Tibial nerve (tissue), 4 donors: ENCODE measurements at regions not wholly inside any gene's neighbourhood (a gene's known extent, or its start where the extent isn't known, plus 50 kb on each side); places are given as distances from the start of the nearest gene placed in this dataset.

Experiments
- DNase-seq, 2 donors: peaks; one replicate each; pipeline ENCODE4 v3.0.0-alpha.2; 2019; ENCODE audit warnings: low spot score in 2 of 2
- H3K27ac ChIP-seq, 4 donors: fragments of 200-600 bp; sonication (generic) in 3 of 4; one replicate each; pipeline ENCODE4 v1.5.1; 2017 to 2019; ENCODE audit warnings: mild to moderate bottlenecking in 1 of 4
- H3K27me3 ChIP-seq, 2 donors: fragments of 200-600 bp; sonication (generic) in 1 of 2; one replicate each; pipeline versions ENCODE4 v1.5.1 to v1.6.0; 2017 to 2019
- H3K36me3 ChIP-seq, 3 donors: fragments of 200-600 bp; sonication (generic); one replicate each; pipeline ENCODE4 v1.5.1; 2018 to 2019
- H3K4me1 ChIP-seq, 4 donors: fragments of 200-600 bp; sonication (generic) in 3 of 4; one replicate each; pipeline ENCODE4 v1.5.1; 2017 to 2019
- H3K4me3 ChIP-seq, 4 donors: fragments of 200-600 bp; sonication (generic) in 3 of 4; one replicate each; pipeline ENCODE4 v1.5.1; 2017 to 2019; ENCODE audit warnings: mild to moderate bottlenecking in 1 of 4, moderate library complexity in 1 of 4
- H3K9me3 ChIP-seq, 4 donors: fragments of 200-600 bp; sonication (generic) in 3 of 4; one replicate each; pipeline ENCODE4 v1.5.1; 2017 to 2019
- CTCF ChIP-seq, 5 experiments: fragments of 200-600 bp in 3 of 5; fragments of 450-650 bp in 2 of 5; sonication (generic) in 3 of 5; IDR thresholded peaks; one replicate each; pipeline ENCODE4 v1.5.1; 2016 to 2019; ENCODE audit warnings: antibody characterized with exemption in 5 of 5, mild to moderate bottlenecking in 3 of 5, moderate library complexity in 2 of 5
- EP300 ChIP-seq, 2 donors: sonication (generic); formaldehyde crosslinking; IDR thresholded peaks; one replicate each; pipeline ENCODE4 v1.6.1; 2017; ENCODE audit warnings: antibody characterized with exemption in 2 of 2, mild to moderate bottlenecking in 1 of 2
- POLR2A ChIP-seq, 2 donors: fragments of 450-650 bp; IDR thresholded peaks; one replicate each; pipeline ENCODE4 v1.6.1; 2017; ENCODE audit warnings: antibody characterized with exemption in 2 of 2, mild to moderate bottlenecking in 2 of 2, moderate library complexity in 2 of 2
- WGBS, 2 donors: methylation state at CpG; one replicate each; pipeline ENCODE4 v1.1.5; 2018; 5-methylcytosine and 5-hydroxymethylcytosine counted together

GRCh38 chr9:29928072-29928471 is 2354.8 kb upstream of the C9orf72 start:
- no peaks in the 10 kb centered on the region for H3K9me3 ChIP-seq
- no peak overlapping the region for H3K4me3 ChIP-seq
- H3K36me3 ChIP-seq, result no peaks in the 10 kb centered on the region
- H3K4me1 ChIP-seq, result no peaks in the 10 kb centered on the region
- no peak for DNase-seq
- WGBS, 2 donors, result 87% methylated on average over 5 of the region's 5 CpGs
- no peak overlapping the region for H3K27ac ChIP-seq
- no peaks in the 10 kb centered on the region for H3K27me3 ChIP-seq
- TF ChIP-seq EP300 (IDR thresholded peaks at IDR 0.05) (no peak), POLR2A (IDR thresholded peaks at IDR 0.05) (no peak), CTCF (IDR thresholded peaks at IDR 0.05) (no peak)

GRCh38 chr9:29939559-29939958 is 2366.3 kb upstream of the C9orf72 start:
- no peak overlapping the region for H3K4me3 ChIP-seq
- no peaks in the 10 kb centered on the region for H3K27me3 ChIP-seq
- peaks cover 0 to 9% (median 0%) of the 10 kb centered on the region in 4 donors for H3K9me3 ChIP-seq
- 82% methylated on average over 3 of the region's 3 CpGs for WGBS, 2 donors
- no peaks in the 10 kb centered on the region for H3K4me1 ChIP-seq
- H3K27ac ChIP-seq, result no peak overlapping the region
- TF ChIP-seq CTCF (IDR thresholded peaks at IDR 0.05) (no peak), EP300 (IDR thresholded peaks at IDR 0.05) (no peak), POLR2A (IDR thresholded peaks at IDR 0.05) (no peak)
- no peaks in the 10 kb centered on the region for H3K36me3 ChIP-seq
- no peak for DNase-seq

- DNase-seq, result no peak
These were observed 2371.7 kb upstream of the C9orf72 start for GRCh38 chr9:29945012-29945411.

GRCh38 chr9:29958469-29958868 is 2385.2 kb upstream of the C9orf72 start:
- 39 to 58% methylated on average over 2 of the region's 2 CpGs for WGBS, 2 donors
- TF ChIP-seq CTCF (IDR thresholded peaks at IDR 0.05) (no peak), EP300 (IDR thresholded peaks at IDR 0.05) (no peak), POLR2A (IDR thresholded peaks at IDR 0.05) (no peak)
- no peak overlapping the region for H3K27ac ChIP-seq
- no peaks in the 10 kb centered on the region for H3K36me3 ChIP-seq
- H3K4me3 ChIP-seq, result no peak overlapping the region
- peaks cover 0 to 5% (median 0%) of the 10 kb centered on the region in 4 donors for H3K9me3 ChIP-seq
- H3K27me3 ChIP-seq, result no peaks in the 10 kb centered on the region
- DNase-seq, result no peak
- no peaks in the 10 kb centered on the region for H3K4me1 ChIP-seq

More at GRCh38 chr9:29945012-29945411, 2371.7 kb upstream of the C9orf72 start:
- Histone ChIP-seq H3K4me3 (no peak overlapping the region), H3K27me3 (no peaks in the 10 kb centered on the region), H3K27ac (no peak overlapping the region), H3K36me3 (no peaks in the 10 kb centered on the region), H3K4me1 (no peaks in the 10 kb centered on the region), H3K9me3 (no peaks in the 10 kb centered on the region)
- TF ChIP-seq EP300 (IDR thresholded peaks at IDR 0.05) (no peak), POLR2A (IDR thresholded peaks at IDR 0.05) (no peak), CTCF (IDR thresholded peaks at IDR 0.05) (no peak)
- 79 to 87% methylated on average over 1 of the region's 1 CpG for WGBS, 2 donors

- Histone ChIP-seq H3K36me3 (no peaks in the 10 kb centered on the region), H3K4me1 (no peaks in the 10 kb centered on the region), H3K4me3 (no peak overlapping the region), H3K9me3 (no peaks in the 10 kb centered on the region), H3K27me3 (no peaks in the 10 kb centered on the region), H3K27ac (no peak overlapping the region)
- no peak for TF ChIP-seq EP300 (IDR thresholded peaks at IDR 0.05)
- TF ChIP-seq POLR2A (IDR thresholded peaks at IDR 0.05), result no peak
- no peak for TF ChIP-seq CTCF (IDR thresholded peaks at IDR 0.05)
- 64 to 67% methylated on average over 6 of the region's 6 CpGs for WGBS, 2 donors
- DNase-seq, result no peak
These were observed 2392.6 kb upstream of the C9orf72 start for GRCh38 chr9:29965834-29966233.
